Loucy (cell line): ENCODE measurements at regions not wholly inside any gene's neighbourhood (a gene's known extent, or its start where the extent isn't known, plus 50 kb on each side); places are given as distances from the start of the nearest gene placed in this dataset.

Experiments used
- H2AFZ ChIP-seq: fragments of 200-600 bp; sonication (generic); 2 replicates; pipeline ENCODE4 v1.6.0; 2016; ENCODE audit warnings: antibody characterized with exemption, mild to moderate bottlenecking, low read length, moderate library complexity
- H3F3A ChIP-seq: fragments of 200-600 bp; 2 replicates; pipeline ENCODE4 v1.6.0; 2016; ENCODE audit warnings: antibody characterized with exemption, low read depth, mild to moderate bottlenecking
- H3K27me3 ChIP-seq: fragments of 200-600 bp; sonication (generic); 2 replicates; pipeline ENCODE4 v1.6.1; 2014; ENCODE audit warnings: low read length, mild to moderate bottlenecking; ENCODE audit not compliant: insufficient read depth, poor library complexity, severe bottlenecking
- H3K36me3 ChIP-seq: fragments of 200-600 bp; sonication (generic); 2 replicates; pipeline ENCODE4 v1.6.1; 2016; ENCODE audit warnings: low read length; ENCODE audit not compliant: insufficient read depth
- H3K4me1 ChIP-seq: fragments of 200-600 bp; sonication (generic); 2 replicates; pipeline ENCODE4 v1.5.1; 2014; ENCODE audit warnings: low read length, mild to moderate bottlenecking; ENCODE audit not compliant: insufficient read depth, poor library complexity, severe bottlenecking
- H3K4me2 ChIP-seq: fragments of 200-600 bp; sonication (generic); 2 replicates; pipeline ENCODE4 v1.6.0; 2014; ENCODE audit warnings: antibody characterized with exemption, low read length, low read depth, mild to moderate bottlenecking; ENCODE audit not compliant: poor library complexity, severe bottlenecking
- H3K4me3 ChIP-seq: fragments of 200-600 bp; sonication (generic); 2 replicates; pipeline ENCODE4 v1.5.1; 2014; ENCODE audit warnings: low read length, mild to moderate bottlenecking, mixed read lengths; ENCODE audit not compliant: poor library complexity, severe bottlenecking
- H3K79me2 ChIP-seq: fragments of 200-600 bp; sonication (generic); 2 replicates; pipeline ENCODE4 v1.6.1; 2014; ENCODE audit warnings: low read length; ENCODE audit not compliant: insufficient read depth
- H3K9ac ChIP-seq: fragments of 200-600 bp; sonication (generic); 2 replicates; pipeline ENCODE4 v1.6.0; 2014; ENCODE audit warnings: mild to moderate bottlenecking, low read depth, low read length, moderate library complexity; ENCODE audit not compliant: poor library complexity, severe bottlenecking
- H3K9me2 ChIP-seq: fragments of 200-600 bp; sonication (generic); replicated peaks from 2 replicates; pipeline ENCODE4 v1.6.1; 2016; ENCODE audit warnings: low read depth, low read length, mixed read lengths
- H3K9me3 ChIP-seq: fragments of 200-600 bp; sonication (generic); 2 replicates; pipeline ENCODE4 v1.6.1; 2014; ENCODE audit warnings: mild to moderate bottlenecking, antibody characterized with exemption, low read length, low read depth; ENCODE audit not compliant: insufficient read depth
- H4K20me1 ChIP-seq: fragments of 200-600 bp; sonication (generic); 2 replicates; pipeline ENCODE4 v1.6.0; 2014; ENCODE audit warnings: antibody characterized with exemption, low read length, mild to moderate bottlenecking; ENCODE audit not compliant: insufficient read depth, poor library complexity, severe bottlenecking
- CTCF ChIP-seq: fragments of 200-600 bp; sonication (generic); conservative IDR thresholded peaks from 2 replicates; pipeline ENCODE4 v1.5.1; 2014; ENCODE audit warnings: mild to moderate bottlenecking, antibody characterized with exemption, low read length
- EZH2phosphoT487 ChIP-seq: fragments of 200-600 bp; IDR thresholded peaks from 2 replicates; pipeline ENCODE4 v1.6.1; 2018; ENCODE audit warnings: antibody characterized with exemption, mild to moderate bottlenecking, moderate library complexity, borderline replicate concordance

GRCh38 chr13:81142306-81142999 is 801.5 kb upstream of the SPRY2 start:
- Histone ChIP-seq H2AFZ (no peak overlapping the region), H3K9me3 (no peaks in the 10 kb centered on the region)

GRCh38 chr13:81140675-81141074 is 799.7 kb upstream of the SPRY2 start:
- TF ChIP-seq EZH2phosphoT487 (no peak), CTCF (no peak)
- Histone ChIP-seq H3K9me3 (no peaks in the 10 kb centered on the region), H3K4me2 (no peak overlapping the region), H3K9me2 (no peaks in the 10 kb centered on the region), H2AFZ (no peak overlapping the region), H3K4me1 (no peaks in the 10 kb centered on the region), H3K27me3 (no peaks in the 10 kb centered on the region), H3K36me3 (no peaks in the 10 kb centered on the region), H4K20me1 (no peaks in the 10 kb centered on the region), H3K79me2 (no peaks in the 10 kb centered on the region), H3K9ac (no peak overlapping the region), H3K4me3 (no peak overlapping the region), H3F3A (no peaks in the 10 kb centered on the region)

More at GRCh38 chr13:81142306-81142999, 801.5 kb upstream of the SPRY2 start:
- Histone ChIP-seq H3K4me2 (no peak overlapping the region), H3K27me3 (no peaks in the 10 kb centered on the region), H3K9ac (no peak overlapping the region), H3F3A (no peaks in the 10 kb centered on the region), H4K20me1 (no peaks in the 10 kb centered on the region), H3K79me2 (no peaks in the 10 kb centered on the region), H3K4me1 (no peaks in the 10 kb centered on the region), H3K36me3 (no peaks in the 10 kb centered on the region), H3K9me2 (no peaks in the 10 kb centered on the region), H3K4me3 (no peak overlapping the region)
- TF ChIP-seq CTCF (peak; percentile 40), EZH2phosphoT487 (no peak)

GRCh38 chr13:81139987-81140386 is 799.1 kb upstream of the SPRY2 start:
- H3K9ac ChIP-seq: no peak overlapping the region
- no peak overlapping the region for H2AFZ ChIP-seq
- H3K4me2 ChIP-seq: no peak overlapping the region
- no peaks in the 10 kb centered on the region for H3K36me3 ChIP-seq
- no peaks in the 10 kb centered on the region for H3K27me3 ChIP-seq
- H3K79me2 ChIP-seq: no peaks in the 10 kb centered on the region
- no peaks in the 10 kb centered on the region for H3K9me3 ChIP-seq
- no peaks in the 10 kb centered on the region for H3K4me1 ChIP-seq
- H3F3A ChIP-seq: no peaks in the 10 kb centered on the region
- H4K20me1 ChIP-seq: no peaks in the 10 kb centered on the region
- no peak for TF ChIP-seq CTCF
- TF ChIP-seq EZH2phosphoT487: no peak
- no peak overlapping the region for H3K4me3 ChIP-seq
- H3K9me2 ChIP-seq: no peaks in the 10 kb centered on the region
